OCI-LY7 (cell line): ENCODE measurements at regions not wholly inside any gene's neighbourhood (a gene's known extent, or its start where the extent isn't known, plus 50 kb on each side); places are given as distances from the start of the nearest gene placed in this dataset.

Experiments
- CTCF ChIP-seq: fragments of 200-600 bp; sonication (generic); conservative IDR thresholded peaks from 2 replicates; pipeline ENCODE4 v1.5.1; 2014; ENCODE audit warnings: mild to moderate bottlenecking, antibody characterized with exemption, low read length, moderate library complexity, mixed read lengths
- EZH2phosphoT487 ChIP-seq: fragments of 200-600 bp; sonication (generic); IDR thresholded peaks from 2 replicates; pipeline ENCODE4 v1.6.1; 2018; ENCODE audit warnings: low read depth, borderline replicate concordance, mild to moderate bottlenecking, mixed run types, antibody characterized with exemption, low read length, moderate library complexity, mixed read lengths

GRCh38 chr21:28356422-28356821 is 636.3 kb downstream of the LTN1 start:
- TF ChIP-seq CTCF, result no peak
- TF ChIP-seq EZH2phosphoT487, result no peak
